HG03520 (cell line): ENCODE measurements at regions not wholly inside any gene's neighbourhood (a gene's known extent, or its start where the extent isn't known, plus 50 kb on each side); places are given as distances from the start of the nearest gene placed in this dataset.

Source experiments
- ATAC-seq: cut with Tn5 transposase; IDR thresholded peaks from one replicate; pipeline ENCODE4 v1.9.1; 2021; ENCODE audit warnings: mild to moderate bottlenecking, moderate library complexity; ENCODE audit not compliant: unreplicated experiment

DNA sequence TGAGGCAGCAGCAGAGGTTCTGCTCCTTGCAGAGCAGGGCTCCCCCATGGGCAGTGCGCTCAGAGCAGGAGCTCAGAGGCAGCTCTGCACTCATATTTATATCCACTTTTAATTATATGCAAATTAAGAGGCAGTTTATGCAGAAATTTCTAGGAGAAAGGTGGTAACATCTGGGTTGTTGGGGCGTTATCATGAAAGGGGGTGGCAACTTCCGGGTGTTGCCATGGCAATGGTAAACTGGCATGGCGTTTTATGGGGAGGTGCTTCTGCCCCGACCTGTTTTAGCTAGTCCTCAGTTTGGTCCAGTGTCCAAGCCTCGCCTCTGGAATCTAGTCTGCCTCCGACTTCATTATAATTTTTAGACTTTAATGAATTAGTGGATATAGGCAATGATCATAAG lies 1191.7 kb downstream of the TBC1D22A start:
- no peak for ATAC-seq

GRCh38 chr22:47944941-47945340 lies 1182.5 kb downstream of the TBC1D22A start:
- no peak for ATAC-seq

- ATAC-seq, result no peak
Observed at GRCh38 chr22:47943729-47944700, 1181.6 kb downstream of the TBC1D22A start.

- ATAC-seq, result no peak
Observed at GRCh38 chr22:47940211-47940610, 1177.8 kb downstream of the TBC1D22A start.

GRCh38 chr22:47933891-47934290 lies 1171.4 kb downstream of the TBC1D22A start:
- no peak for ATAC-seq

- no peak for ATAC-seq
Observed at GRCh38 chr22:47933226-47933625, 1170.8 kb downstream of the TBC1D22A start.

DNA sequence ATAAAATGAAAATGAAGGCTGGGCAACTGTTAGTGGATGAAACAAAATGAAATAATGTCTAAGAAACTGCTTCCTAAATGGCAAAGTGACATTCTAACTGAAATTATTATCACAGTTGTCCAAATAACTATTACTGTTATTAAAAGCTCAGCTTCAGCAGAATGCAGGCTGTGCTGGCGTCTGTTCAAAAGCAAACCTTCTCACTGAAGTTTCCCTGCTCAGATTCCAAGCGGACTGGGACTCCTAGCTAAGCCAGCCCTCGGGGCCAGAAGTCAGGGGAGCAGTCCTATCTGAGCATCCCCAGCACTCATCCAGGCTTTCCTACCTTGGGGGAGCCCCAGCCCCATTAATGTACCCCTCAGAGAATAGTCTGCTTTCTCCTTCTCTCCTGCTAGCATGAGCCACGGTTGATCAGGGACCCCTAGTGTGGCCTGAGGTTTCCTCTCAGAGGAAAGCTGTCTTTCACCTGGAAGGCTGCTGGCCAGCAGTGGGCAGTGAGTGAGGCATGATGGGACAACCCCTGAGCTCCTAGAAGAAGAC lies 1167.3 kb downstream of the TBC1D22A start:
- ATAC-seq, result no peak

DNA sequence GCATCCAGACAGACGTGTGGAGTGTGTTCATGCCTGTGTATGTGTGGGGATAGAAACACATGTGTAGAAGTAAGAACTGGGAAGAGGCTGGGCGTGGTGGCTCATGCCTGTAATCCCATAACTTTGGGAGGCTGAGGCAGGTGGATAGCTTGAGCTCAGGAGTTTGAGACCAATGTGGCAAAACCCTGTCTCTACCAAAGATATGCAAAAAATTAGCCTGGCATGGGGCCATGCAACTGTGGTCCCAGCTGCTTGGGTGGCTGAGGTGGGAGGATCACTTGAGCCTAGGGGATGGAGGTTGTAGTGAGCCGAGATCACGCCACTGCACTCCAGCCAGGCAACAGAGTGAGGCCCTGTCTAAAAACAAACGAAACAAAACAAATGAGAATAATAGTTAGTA lies 1166.6 kb downstream of the TBC1D22A start:
- no peak for ATAC-seq

- ATAC-seq, result no peak
Observed at GRCh38 chr22:47928631-47929030, 1166.2 kb downstream of the TBC1D22A start.

DNA sequence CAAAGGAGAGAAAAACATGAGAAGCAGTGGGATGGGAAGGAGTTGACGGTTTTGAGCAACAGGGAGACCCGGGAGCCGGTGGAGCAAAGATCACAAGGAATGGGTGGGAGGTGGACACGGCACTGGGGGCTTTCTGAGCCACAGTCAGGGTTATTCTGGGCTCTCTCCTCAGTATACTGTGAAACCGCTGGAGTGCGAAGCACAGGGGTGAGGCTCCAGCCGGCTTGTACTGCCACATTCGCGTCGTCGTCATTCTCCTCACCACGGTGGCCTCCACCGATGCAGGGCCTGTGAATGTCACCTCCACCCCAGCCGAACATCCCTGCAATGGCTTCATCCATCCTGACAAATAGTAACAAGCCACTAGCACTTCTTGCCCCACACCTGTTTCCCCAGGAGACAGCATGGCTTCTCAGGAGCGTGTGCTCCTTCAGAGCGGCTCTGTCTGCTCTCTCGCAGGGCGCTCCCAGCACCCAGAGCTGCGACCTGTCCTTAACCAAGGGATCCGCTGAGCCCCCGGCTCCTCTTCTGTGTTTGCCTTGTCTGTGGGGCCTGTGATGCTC lies 1165.3 kb downstream of the TBC1D22A start:
- ATAC-seq, result no peak

DNA sequence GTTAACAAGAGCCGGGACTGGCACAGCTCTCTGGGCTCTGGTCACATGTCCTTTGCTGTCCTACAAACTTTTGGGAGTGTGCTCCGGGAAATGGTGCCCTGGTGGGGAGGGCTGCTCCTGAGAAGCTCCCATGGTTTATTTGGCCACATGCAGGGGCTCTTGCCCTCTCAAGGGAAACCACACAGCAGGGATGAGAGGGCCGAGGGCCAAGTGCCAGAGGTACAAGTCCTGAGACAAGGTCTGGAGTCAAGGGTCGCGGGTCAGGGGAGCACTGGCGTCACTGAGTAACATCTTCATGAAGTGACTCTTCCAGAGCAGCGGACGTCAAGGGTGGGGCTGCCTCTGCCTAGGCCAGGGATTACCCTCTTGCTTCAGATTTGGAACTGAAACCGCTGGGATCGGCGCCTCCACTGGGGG lies 1160.6 kb downstream of the TBC1D22A start:
- ATAC-seq, result no peak

DNA sequence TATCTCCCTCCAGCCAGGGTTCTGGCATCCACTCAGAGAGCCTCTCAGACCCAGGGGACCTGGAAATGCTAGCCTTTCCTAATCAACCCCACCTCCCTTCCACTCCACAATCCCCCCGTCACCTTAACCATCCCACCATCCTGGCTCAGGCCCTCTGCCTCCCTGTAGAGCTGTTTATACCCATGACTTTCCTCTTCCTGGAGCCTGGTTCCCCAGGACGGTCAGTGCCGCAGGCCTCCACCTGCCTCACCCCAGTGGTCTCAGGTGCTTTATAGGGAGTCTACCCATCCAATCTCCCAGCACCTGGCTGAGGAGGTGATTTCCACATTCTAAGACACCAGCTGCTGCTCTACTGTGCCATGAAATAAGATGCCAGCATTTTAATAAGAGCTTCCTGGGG lies 1159.5 kb downstream of the TBC1D22A start:
- no peak for ATAC-seq

- no peak for ATAC-seq
Observed at GRCh38 chr22:47920380-47920959, 1158.0 kb downstream of the TBC1D22A start.

DNA sequence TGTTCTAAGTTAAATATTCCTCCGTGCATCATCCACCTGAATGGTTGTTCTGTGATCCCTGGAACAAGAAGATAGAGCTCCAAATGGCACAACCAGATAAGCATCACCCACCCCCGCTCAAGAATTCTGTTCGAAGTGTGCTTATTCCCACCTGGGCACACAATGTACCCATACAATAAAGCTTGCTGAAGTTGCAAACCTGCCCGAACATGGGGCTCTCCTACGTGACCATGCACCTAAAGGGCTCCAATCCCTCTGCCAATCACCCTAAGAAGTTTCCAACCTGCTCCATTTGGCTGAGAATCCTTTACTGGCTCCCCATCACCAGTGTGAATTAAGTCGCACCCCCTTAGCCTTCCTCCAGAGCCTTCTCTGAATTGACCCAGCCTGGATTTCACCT lies 1157.4 kb downstream of the TBC1D22A start:
- ATAC-seq, result no peak

- no peak for ATAC-seq
Observed at GRCh38 chr22:47919001-47919441, 1156.6 kb downstream of the TBC1D22A start.

- no peak for ATAC-seq
Observed at GRCh38 chr22:47918276-47918921, 1155.9 kb downstream of the TBC1D22A start.

GRCh38 chr22:47914481-47915097 lies 1152.1 kb downstream of the TBC1D22A start:
- ATAC-seq, result no peak

- no peak for ATAC-seq
Observed at GRCh38 chr22:47902646-47903180, 1140.3 kb downstream of the TBC1D22A start.

DNA sequence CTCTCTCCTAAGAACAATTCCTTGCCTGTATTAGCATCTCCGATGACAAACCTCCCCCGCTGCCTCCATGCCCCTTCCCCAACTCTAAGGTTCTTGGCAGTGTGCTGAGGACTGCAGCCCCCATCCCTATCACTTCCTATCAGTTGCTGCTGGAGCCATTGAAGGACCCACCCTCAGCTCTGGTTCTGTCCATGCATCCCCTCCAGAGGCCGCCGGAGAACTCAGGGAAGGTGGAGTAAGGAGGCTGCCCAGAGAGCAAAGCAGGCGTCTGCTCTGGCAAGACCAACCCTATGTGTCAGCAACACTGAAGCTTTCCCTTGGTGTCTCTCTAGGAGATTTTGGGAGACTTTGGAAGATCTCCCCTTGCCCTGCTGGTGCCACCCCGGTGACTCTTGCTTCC lies 1139.5 kb downstream of the TBC1D22A start:
- ATAC-seq, result no peak

DNA sequence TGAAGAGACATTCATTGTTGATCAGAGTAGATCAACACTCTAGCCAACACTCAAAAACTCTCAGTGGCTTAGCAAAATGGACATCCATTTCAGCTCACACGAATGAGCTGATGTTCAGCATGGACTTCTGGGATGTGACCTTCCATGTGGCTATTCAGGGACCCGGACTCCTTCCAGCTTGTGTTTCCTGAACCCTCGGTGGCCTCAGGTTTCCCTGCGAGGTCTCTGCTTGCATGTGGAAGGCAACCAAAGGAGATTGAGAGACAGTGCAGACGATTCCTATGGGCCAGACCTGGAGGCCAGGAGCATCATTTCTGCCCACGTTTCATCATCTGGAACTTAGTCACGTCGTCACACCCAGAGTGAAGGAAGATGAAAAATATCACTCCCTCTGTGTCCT lies 1137.4 kb downstream of the TBC1D22A start:
- ATAC-seq, result no peak
